ENCODE measurements at regions not wholly inside any gene's neighbourhood (a gene's known extent, or its start where the extent isn't known, plus 50 kb on each side); places are given as distances from the start of the nearest gene placed in this dataset.

- no peak for DNase-seq
Measured at GRCh38 chr10:4067931-4068561, 283.0 kb upstream of the KLF6 start.

- no peak for DNase-seq
Measured at GRCh38 chr10:4067531-4067930, 282.5 kb upstream of the KLF6 start.

GRCh38 chr10:4066581-4067390 lies 281.8 kb upstream of the KLF6 start:
- no peak for DNase-seq

GRCh38 chr10:4064489-4064888 lies 279.5 kb upstream of the KLF6 start:
- DNase-seq = no peak

GRCh38 chr10:4063717-4064116 lies 278.7 kb upstream of the KLF6 start:
- DNase-seq = no peak

- no peak for DNase-seq
Measured at GRCh38 chr10:4062751-4063150, 277.7 kb upstream of the KLF6 start.

GRCh38 chr10:4062072-4062471 lies 277.1 kb upstream of the KLF6 start:
- no peak for DNase-seq

- no peak for DNase-seq
Measured at GRCh38 chr10:4061441-4061951, 276.5 kb upstream of the KLF6 start.

- no peak for DNase-seq
Measured at GRCh38 chr10:4059471-4060138, 274.6 kb upstream of the KLF6 start.

- no peak for DNase-seq
Measured at GRCh38 chr10:4058514-4059029, 273.6 kb upstream of the KLF6 start.

- DNase-seq = no peak
Measured at GRCh38 chr10:4057725-4058513, 272.9 kb upstream of the KLF6 start.

- DNase-seq = no peak
Measured at GRCh38 chr10:4057021-4057420, 272.0 kb upstream of the KLF6 start.

GRCh38 chr10:4054656-4055435 lies 269.8 kb upstream of the KLF6 start:
- no peak for DNase-seq

- no peak for DNase-seq
Measured at GRCh38 chr10:4053940-4054339, 268.9 kb upstream of the KLF6 start.

- DNase-seq = no peak
Measured at GRCh38 chr10:4051641-4052151, 266.7 kb upstream of the KLF6 start.

- DNase-seq = no peak
Measured at GRCh38 chr10:4051011-4051640, 266.1 kb upstream of the KLF6 start.

- no peak for DNase-seq
Measured at GRCh38 chr10:4050061-4050460, 265.1 kb upstream of the KLF6 start.

GRCh38 chr10:4049348-4049747 lies 264.3 kb upstream of the KLF6 start:
- DNase-seq = no peak

GRCh38 chr10:4048236-4048864 lies 263.3 kb upstream of the KLF6 start:
- no peak for DNase-seq

- DNase-seq = no peak
Measured at GRCh38 chr10:4046712-4047354, 261.8 kb upstream of the KLF6 start.

All from fibroblast of skin of scalp (primary cell).